CD4-positive, alpha-beta T cell treated with Interleukin-4 for 1 hour (primary cell): ENCODE measurements at regions not wholly inside any gene's neighbourhood (a gene's known extent, or its start where the extent isn't known, plus 50 kb on each side); places are given as distances from the start of the nearest gene placed in this dataset.
"Not testable (repeated sequence)": the region's sequence is repeated elsewhere in the genome, so short reads cannot be mapped to it uniquely, and the experiment has no call there.

Source experiments
- DNase-seq, 2 donors: peaks; one replicate each; pipeline ENCODE4 v3.0.0-alpha.2; 2020 to 2022

DNA sequence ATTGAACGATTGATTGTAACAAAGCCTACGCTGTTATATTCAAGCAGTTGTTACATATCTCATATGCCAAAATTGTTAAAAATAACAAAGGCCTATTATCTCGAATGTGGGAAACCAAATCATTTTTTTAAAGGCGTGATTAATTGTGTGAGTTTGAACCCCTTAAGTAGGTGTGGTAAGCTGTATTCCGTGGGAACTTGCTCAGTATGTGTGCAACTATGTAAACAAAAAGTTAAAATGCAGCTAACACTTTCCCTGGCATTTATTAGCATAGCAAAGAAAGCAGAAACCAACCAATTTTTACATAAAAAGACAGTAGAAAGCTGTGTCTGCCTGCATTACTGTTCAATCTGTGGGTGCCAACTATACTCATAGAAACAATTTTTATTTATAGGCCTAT, 166.0 kb upstream of the HAND2 start:
- DNase-seq, result no peak

DNA sequence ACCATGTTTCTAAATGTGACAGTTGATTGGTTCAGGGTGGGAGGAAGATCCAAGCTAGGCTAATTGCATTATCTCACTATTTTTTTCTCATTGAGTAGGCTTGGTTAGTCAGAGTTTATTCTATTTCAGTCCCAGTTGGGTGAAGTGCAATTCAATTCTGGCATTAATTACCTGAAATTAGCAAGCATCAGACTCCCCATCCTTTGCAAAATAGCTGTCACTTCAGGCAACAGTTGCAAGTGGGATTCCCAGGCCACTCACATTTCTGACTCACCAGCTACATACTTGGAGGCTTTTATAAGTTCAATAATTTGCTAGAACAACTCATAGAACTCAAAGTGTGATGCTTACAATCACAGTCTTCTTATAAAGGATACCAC, 155.8 kb upstream of the HAND2 start:
- no peak for DNase-seq

DNA sequence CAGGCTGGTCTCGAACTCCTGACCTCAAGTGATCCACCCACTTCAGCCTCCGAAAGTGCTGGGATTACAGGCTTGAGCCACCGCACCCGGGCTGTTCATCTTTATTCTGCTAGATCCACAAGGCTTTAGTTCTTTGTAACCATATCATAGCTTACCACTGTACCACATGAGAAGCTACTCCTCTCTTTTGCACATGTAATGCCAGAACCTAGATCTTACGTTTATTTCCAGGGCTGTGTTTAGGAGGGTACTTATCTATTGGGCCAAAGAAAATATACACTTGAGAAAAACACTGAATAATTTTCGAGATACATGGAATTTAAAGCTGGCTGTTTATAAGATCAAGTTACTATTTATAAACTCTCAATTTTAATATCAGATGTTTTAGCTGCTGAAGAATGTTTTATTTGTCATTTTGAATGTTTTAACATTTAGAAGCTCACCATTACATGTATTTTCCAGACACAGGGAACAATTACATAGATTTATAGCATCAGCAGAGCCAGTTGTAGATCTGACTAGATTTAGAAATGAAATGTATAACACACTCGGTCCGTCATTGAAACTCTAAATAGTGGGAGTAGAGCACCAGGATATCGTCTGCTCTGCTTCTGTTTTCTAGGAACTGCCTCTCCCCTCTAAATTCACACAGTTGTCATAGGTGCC, 155.3 kb upstream of the HAND2 start:
- DNase-seq, result no peak

DNA sequence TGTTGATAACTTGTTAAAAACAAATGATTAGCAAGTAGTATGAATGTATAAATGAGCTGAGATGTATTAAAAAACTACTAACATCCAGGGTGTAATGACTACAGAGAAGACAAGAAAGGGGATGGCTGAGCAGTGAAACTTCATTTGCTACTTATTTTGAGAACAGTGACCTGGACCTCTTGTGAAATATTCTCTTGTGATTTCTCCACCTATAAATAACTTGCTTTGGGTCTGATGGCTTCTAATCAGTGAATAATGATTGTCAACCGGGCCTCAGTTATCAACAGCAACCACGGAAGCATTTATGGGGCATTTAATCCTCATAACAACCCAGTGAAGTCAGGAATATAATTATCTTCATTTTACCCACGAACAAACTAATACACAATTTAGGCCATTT, 154.2 kb upstream of the HAND2 start:
- DNase-seq, result no peak

DNA sequence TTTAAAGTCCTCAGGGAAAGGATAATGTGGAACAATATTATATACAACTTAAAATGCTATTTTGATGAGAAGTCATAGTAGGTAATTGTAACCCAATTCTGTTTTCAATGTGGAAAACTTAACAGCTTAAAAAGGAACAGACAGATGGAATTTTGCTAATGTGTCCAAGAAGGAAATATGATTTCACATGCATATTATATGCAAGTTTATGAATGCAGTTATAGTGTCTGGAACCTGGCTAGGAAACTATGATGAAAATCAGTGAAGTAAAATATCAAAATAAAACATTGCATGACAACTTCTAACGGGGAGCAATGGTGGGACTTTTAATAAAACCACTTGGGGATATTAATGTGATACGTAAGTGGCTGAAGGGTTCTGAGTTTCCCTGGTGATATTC, 152.6 kb upstream of the HAND2 start:
- DNase-seq, result no peak

DNA sequence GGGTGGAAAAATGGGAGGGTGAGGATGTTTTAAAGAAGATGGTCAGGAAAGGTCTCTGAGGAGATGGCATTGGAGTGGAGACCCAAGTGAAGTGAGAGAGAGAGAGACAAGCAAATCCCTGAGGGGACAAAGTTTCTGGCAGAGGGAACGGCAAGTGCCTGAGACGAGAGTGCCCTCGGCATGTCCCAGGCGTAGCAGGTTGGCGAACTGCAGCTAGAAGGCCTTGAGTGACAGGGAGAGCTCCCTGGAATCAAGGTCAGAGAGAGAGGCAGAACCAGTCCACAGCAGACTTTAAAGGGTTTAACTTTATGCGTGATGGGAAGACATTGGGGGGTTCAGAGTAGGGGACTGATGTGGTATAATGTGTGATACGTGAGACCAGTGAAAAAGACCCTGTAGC, 150.2 kb upstream of the HAND2 start:
- DNase-seq, result no peak

DNA sequence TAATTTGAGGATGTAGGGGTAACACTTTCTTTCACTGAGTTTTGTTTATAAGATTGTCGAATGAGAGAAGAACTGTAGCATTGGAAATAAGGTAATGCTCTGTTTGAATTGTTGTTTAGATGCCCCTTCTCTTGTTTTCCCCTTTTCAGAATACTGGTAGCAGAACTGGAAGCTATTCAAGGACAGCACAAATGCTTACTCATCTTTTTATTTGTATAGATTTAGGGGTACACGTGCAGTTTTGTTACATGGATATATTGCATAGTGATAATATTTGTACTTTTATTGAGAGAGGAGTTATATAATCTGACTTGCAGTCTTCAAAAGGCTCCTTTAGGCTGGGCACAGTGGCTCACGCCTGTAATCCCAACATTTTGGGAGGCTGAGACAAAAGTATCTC, 145.4 kb upstream of the HAND2 start:
- no peak for DNase-seq

DNA sequence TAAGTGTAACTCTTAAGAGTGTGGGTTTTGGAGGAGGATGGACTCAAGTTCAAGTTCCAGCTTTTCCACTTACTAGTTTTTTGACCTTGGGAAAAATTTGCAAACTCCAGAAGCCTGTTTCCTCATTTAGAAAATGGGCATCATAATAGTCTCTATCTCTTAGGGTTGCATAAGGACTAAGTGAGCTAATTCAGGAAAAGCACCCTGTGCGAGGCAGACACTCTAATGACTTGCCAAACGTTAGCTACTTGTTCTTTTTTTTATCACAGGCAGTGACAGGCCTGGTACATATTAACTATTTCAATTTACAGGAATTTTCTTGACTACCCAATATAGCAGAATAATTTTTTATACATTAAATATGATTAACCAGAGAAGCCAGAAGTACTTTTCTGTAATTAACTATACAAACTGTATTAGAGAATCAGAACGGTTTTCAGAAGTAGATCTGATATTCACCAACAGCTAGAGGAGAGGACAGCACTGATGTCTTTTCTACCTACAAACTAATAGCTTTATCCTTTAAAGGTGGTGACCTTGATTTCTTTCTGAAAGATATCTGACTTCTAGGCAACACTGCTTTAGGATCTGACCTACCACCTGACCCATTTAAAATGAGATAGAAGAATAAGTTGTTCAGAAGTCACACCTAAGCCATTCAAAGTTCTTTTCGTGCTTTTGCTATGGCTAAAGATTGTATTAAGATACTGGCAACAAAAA, 139.6 kb upstream of the HAND2 start:
- DNase-seq, result no peak

DNA sequence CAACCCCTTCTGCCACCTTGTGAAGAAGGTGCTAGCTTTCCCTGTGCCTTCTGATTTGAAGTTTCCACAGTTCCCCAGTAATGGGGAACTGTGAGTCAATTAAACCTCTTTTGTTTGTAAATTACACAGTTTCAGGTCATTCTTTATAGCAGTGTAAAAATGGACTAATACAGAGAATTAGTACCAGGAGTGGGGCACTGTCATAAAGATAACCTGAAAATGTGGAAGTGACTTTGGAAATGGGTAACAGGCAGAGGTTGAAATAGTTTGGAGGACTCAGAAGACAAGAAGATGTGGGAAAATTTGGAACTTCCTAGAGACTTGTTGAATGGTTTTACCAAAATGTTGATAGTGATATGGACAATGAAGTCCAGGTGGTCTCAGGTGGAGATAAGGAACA, 131.0 kb upstream of the HAND2 start:
- no peak for DNase-seq

DNA sequence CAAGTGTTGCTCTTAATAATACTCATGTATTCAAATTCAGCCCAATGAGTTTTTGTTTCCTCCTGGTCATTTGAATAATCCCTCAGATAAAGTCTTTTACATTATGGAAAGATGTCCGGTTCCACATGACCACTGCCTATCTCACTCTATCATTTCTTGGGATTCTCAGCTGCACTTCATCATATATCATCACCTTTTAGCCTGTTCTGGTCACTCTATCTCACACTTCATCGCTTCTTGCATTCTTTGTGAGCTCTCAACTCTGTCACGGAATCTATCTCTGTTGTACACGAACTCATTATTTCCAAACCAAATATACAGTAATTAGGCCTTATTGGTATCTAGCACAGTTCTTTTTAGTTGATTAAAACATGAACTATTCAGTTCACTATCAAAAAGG, 126.9 kb upstream of the HAND2 start:
- no peak for DNase-seq

DNA sequence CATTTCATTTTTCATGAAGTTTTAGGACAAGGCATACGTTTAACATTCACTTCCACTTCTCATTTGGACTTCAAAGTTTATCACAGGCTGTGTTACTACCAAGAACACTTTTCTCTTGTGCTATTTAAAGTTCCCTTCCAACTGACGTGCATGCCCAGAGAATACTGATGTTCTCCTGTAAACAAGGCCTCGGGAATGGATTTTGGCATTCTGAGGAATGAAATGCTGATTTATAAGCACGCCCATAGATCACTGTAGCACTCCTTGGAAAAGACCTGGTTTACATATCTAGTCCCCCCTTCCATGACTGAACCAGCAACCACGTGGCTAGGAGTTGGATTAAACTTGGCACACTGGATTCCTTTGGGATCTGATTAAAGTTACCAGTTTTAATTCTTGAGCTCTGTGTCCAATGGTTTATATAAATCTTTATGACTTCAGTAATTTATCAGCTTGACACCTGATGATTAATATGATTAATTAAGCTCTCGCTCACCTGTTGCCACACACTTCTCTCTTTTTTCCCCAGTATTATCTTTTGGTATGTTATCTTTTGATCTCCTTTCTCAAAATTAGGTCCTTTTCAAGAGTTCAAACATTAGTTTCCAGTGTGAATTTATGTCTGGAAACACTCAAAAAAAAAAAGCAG, 122.4 kb upstream of the HAND2 start:
- no peak for DNase-seq

DNA sequence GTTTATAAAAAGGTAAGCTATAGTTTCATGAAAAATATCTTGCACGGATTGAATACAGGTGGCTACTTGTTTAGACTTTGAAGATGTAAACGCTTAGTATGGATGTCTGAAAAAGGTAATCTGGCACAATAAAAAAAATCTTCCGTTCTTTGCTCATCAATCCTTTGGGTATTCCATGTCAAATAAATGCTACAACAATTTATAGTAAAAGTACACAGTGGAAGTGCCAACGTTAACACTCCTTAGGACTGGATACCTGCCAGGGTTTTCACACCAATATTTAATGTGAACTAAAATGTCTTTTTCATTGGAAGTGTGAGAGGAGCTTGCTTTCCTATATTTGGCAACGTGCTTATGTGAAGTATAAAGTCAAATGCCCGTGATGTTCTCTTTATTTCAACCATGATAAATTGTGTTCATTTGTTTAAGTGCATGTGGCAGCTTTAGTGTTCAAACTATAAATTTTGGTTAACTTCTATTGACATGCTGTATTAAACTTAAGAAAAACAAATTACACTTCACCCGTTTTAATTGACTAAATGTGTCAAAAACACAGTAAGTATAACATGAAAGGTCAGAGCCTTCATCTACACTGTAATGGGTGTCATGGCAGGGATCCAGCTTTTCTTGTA, 121.7 kb upstream of the HAND2 start:
- no peak for DNase-seq

DNA sequence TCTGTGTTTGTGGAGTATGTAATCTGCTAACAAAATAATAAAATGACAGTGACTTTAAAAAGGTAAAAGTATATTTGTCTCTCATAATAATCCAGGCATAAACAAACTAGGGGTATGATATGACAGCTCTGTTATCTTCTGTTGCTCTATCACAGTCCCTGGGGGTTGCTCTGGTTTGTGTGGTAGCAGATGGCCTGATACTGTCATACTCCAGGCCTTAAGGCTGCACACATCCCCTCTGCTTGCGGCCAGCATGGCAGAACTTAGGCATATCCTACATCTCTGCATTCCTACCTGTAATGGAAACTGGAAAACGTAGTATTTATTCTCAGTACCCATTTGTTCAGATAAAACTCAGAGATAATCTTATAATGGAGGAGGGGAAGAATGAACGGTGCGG, 117.9 kb upstream of the HAND2 start:
- DNase-seq, result no peak

DNA sequence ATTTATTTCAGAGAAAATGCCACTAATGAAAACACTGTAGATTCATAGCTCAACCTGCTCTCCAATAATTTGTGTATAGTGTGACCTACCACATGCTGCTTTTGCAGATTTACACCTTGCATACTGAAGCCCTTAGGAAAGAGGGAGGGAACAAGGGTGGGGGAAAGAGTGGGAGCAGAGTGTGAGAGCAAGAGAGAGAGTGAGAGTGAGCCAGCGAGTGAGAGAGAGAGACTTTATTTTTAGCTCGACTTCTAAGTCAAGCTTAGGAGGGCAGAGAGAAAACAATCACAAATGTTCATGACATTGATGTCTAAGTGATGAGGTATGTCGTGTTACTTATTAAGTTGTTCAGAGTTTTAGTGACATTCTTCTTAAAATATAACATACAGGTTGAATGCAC, 112.5 kb upstream of the HAND2 start:
- DNase-seq, result no peak

DNA sequence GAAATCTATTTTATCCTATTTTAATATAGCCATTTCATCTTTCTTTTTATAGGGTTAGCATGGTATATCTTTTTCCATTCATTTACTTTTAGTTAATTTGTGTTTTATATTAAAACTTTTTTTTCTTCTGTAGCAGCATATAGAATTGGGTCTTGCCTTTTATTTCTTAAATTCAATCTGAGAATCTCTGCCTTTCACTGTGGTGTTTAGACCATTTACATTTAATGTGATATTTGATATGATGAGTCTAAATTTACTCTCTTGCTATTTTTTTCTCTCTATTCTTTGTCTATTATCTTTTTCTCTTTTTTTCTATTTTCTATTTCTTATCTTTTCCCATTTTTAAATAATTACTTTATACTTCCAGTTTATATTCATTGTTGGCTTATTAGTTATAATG, 105.4 kb upstream of the HAND2 start:
- no peak for DNase-seq

DNA sequence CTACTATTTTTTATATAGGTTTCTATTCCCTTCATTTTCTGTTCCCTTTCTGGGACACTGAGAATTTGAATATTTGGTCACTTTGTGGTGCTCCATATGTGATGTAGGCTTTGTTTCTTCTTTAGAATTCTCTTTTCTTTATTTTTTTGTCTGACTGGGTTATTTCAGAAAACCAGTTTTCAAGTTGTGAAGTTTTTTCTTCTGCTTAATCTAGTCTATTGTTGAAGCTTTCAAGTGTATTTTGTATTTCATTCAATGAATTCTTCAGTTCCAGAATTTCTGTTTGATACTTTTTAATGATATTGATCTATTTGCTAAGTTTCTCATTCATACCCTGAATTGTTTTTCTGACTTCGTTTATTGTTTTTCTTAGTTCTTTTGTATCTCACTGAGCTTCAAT, 96.2 kb upstream of the HAND2 start:
- no peak for DNase-seq

DNA sequence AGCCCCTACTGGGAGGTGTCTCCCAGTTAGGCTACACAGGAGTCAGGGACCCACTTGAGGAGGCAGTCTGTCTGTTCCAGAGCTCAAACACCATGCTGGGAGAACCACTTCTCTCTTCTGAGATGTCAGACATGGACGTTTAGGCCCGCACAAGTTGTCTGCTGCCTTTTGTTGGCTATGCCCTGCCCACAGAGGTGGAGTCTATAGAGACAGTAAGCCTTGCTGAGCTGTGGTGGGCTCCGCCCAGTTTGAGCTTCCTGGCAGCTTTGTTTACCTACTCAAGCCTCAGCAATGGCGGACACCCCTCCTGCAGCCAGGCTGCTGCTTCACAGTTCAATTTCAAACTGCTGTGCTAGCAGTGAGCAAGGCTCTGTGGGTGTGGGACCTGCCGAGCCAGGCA, 88.6 kb upstream of the HAND2 start:
- not testable (repeated sequence) for DNase-seq

DNA sequence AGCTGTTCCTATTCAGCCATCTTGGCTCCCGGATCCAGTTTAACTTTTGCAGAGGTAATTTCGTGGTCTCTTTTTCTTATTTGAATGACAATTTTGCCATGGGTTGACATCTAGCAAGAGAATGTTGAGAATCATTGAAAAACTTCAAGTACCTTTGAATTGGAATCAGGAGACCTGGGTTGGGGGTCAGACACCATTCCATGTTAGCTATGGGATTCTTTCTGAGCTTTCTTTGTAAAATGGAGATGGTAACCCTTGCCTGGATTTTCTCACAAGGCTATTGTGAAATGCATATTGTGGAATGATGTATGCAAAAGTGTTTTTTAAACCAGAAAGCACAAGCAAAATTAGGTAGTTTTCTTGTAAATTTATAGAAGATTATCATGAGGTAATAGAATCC, 79.1 kb upstream of the HAND2 start:
- DNase-seq, result no peak

DNA sequence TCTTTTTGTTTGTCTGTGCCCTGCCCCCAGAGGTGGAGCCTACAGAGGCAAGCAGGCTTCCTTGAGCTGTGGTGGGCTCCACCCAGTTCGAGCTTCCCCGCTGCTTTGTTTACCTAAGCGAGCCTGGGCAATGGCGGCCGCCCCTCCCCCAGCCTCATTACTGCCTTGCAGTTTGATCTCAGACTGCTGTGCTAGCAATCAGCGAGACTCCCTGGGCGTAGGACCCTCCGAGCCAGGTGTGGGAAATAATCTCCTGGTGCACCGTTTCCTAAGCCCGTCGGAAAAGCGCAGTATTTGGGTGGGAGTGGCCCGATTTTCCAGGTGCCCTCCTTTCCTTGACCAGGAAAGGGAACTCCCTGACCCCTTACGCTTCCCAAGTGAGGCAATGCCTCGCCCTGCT, 78.6 kb upstream of the HAND2 start:
- not testable (repeated sequence) for DNase-seq

DNA sequence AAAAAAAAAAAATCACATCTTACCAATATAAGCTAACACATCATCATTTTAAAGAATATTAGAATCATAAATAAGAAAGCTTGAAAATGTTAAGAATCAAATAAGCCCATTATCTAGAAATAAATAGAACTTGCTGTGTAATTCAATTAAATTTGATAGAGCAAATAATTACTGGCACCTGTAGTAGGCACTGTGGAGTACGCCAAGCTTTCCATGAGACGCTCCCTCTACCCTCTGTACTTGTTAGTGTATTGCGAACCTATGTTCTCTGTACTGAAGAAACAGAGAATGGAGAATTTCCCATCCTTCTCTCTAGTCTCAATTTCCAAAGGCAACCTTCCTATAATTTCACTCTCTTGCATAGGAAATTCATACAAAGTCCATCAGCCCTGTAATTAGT, 61.7 kb upstream of the HAND2 start:
- no peak for DNase-seq

DNA sequence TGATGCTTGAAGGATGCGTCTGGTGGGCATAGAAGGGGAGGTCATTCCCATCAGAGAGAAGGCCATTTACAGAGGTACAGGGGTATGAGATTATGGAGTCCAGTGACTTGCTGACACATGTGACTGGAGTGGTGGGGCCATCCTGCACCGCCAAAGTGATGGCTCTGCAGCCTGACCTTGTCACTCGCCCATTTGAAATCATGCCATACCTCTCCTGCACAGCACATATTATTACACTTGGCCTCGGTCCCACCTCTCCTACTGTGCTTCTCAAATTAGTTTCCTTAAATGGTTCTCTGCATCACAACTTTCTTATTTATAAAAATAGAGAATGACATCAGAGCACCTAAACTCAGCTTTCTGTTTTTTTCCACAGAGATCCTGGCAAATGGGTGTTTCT, 60.7 kb upstream of the HAND2 start:
- no peak for DNase-seq

DNA sequence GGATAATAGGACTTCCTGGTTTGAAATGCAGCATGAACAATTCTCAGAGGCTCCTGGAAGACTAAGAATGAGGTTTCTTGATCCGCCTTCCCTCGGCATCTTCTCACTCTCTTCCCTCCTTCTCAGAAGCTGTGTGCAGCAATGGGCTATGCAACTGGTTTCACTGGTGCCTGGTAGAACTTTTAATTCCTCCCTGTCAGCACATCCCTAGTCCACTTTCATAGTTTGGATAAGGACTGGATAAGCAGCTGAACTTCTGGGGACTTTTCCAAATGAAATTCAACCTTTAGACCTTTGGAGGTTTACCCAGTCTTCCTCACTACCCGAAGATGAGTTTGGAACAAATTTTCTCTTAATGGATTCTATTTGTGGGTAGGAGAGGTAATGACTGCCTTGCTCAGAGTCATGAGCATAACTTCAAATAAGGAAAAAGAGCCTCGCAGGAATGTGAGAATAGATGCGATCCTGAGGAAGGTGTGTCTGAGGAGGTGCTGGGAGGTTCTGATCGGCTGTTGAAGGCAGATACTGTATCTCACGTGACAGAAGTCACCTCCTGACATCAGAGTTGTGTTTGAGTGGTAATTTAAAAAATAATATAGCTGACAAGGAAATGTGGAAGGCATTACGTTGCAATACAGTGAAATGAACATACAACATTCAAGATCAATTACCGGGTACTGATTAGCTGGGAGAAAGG, 56.0 kb upstream of the HAND2 start:
- DNase-seq, result no peak

DNA sequence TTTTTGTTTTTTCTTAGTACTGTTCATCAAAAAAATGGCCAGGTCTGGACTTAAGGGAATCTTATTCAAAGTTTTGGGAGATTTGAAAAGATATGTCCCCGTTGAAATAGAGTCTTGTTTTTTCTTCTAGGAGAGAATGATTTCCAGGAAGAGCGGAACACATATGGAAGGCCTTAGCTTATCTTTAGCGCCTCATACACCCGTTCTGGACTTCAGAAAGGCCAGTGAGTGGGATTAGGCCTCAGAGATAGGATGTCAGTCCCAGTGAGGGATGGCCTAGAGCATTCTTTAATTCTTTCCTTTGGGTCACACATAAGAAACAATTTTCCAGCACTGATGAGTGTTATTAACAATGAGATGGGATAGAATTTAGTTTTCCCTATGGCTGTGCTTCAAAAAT, 54.5 kb upstream of the HAND2 start:
- DNase-seq, result no peak
